ENCODE measurements at regions not wholly inside any gene's neighbourhood (a gene's known extent, or its start where the extent isn't known, plus 50 kb on each side); places are given as distances from the start of the nearest gene placed in this dataset.

- Mint-ChIP-seq H3K9me3 (no peaks in the 10 kb centered on the region), H3K36me3 (ENCODE audit: low read depth) (no peaks in the 10 kb centered on the region), H3K4me3 (no peak overlapping the region), H3K4me1 (no peaks in the 10 kb centered on the region), H3K27me3 (peaks cover 5% of the 10 kb centered on the region), H3K27ac (no peak overlapping the region)
- ATAC-seq (replicated peaks), result no peak
These were observed 53.8 kb upstream of the RANBP3L start for GRCh38 chr5:36355516-36355915.

- Mint-ChIP-seq H3K9me3 (no peaks in the 10 kb centered on the region), H3K4me1 (no peaks in the 10 kb centered on the region), H3K36me3 (ENCODE audit: low read depth) (no peaks in the 10 kb centered on the region), H3K4me3 (no peak overlapping the region), H3K27ac (no peak overlapping the region), H3K27me3 (peaks cover 5% of the 10 kb centered on the region)
- no peak for ATAC-seq (replicated peaks)
These were observed 55.2 kb upstream of the RANBP3L start for GRCh38 chr5:36356915-36357314.

- no peaks in the 10 kb centered on the region for H3K9me3 Mint-ChIP-seq
- ATAC-seq (replicated peaks), result no peak
- H3K27ac Mint-ChIP-seq, result no peak overlapping the region
- H3K4me1 Mint-ChIP-seq, result no peaks in the 10 kb centered on the region
- peaks cover 5% of the 10 kb centered on the region for H3K27me3 Mint-ChIP-seq
- H3K36me3 Mint-ChIP-seq (ENCODE audit: low read depth), result no peaks in the 10 kb centered on the region
- H3K4me3 Mint-ChIP-seq, result no peak overlapping the region
These were observed 55.8 kb upstream of the RANBP3L start for GRCh38 chr5:36357391-36357975.

GRCh38 chr5:36359267-36359666, 57.6 kb upstream of the RANBP3L start:
- Mint-ChIP-seq H3K36me3 (ENCODE audit: low read depth) (no peaks in the 10 kb centered on the region), H3K4me1 (no peaks in the 10 kb centered on the region), H3K27me3 (no peaks in the 10 kb centered on the region), H3K9me3 (no peaks in the 10 kb centered on the region), H3K27ac (no peak overlapping the region), H3K4me3 (no peak overlapping the region)
- ATAC-seq (replicated peaks), result no peak

GRCh38 chr5:36360307-36360706, 58.6 kb upstream of the RANBP3L start:
- H3K27ac Mint-ChIP-seq, result no peak overlapping the region
- H3K4me3 Mint-ChIP-seq, result no peak overlapping the region
- H3K9me3 Mint-ChIP-seq, result no peaks in the 10 kb centered on the region
- peaks cover 5% of the 10 kb centered on the region for H3K4me1 Mint-ChIP-seq
- peaks cover 7% of the 10 kb centered on the region for H3K27me3 Mint-ChIP-seq
- H3K36me3 Mint-ChIP-seq (ENCODE audit: low read depth), result no peaks in the 10 kb centered on the region
- ATAC-seq (replicated peaks), result peak; percentile 42

GRCh38 chr5:36363101-36363500, 61.4 kb upstream of the RANBP3L start:
- H3K27me3 Mint-ChIP-seq, result peaks cover 7% of the 10 kb centered on the region
- H3K9me3 Mint-ChIP-seq, result no peaks in the 10 kb centered on the region
- H3K36me3 Mint-ChIP-seq (ENCODE audit: low read depth), result no peaks in the 10 kb centered on the region
- no peak overlapping the region for H3K27ac Mint-ChIP-seq
- H3K4me3 Mint-ChIP-seq, result no peak overlapping the region
- H3K4me1 Mint-ChIP-seq, result peaks cover 5% of the 10 kb centered on the region
- ATAC-seq (replicated peaks), result no peak

- no peaks in the 10 kb centered on the region for H3K9me3 Mint-ChIP-seq
- ATAC-seq (replicated peaks), result no peak
- peaks cover 11% of the 10 kb centered on the region for H3K27me3 Mint-ChIP-seq
- no peak overlapping the region for H3K4me3 Mint-ChIP-seq
- H3K36me3 Mint-ChIP-seq (ENCODE audit: low read depth), result no peaks in the 10 kb centered on the region
- H3K27ac Mint-ChIP-seq, result no peak overlapping the region
- peaks cover 5% of the 10 kb centered on the region for H3K4me1 Mint-ChIP-seq
These were observed 62.0 kb upstream of the RANBP3L start for GRCh38 chr5:36363744-36364143.

GRCh38 chr5:36364473-36364872, 62.8 kb upstream of the RANBP3L start:
- no peak overlapping the region for H3K4me3 Mint-ChIP-seq
- no peaks in the 10 kb centered on the region for H3K36me3 Mint-ChIP-seq (ENCODE audit: low read depth)
- H3K27ac Mint-ChIP-seq, result no peak overlapping the region
- H3K4me1 Mint-ChIP-seq, result peaks cover 5% of the 10 kb centered on the region
- no peak for ATAC-seq (replicated peaks)
- H3K27me3 Mint-ChIP-seq, result peaks cover 13% of the 10 kb centered on the region
- no peaks in the 10 kb centered on the region for H3K9me3 Mint-ChIP-seq

- peaks cover 5% of the 10 kb centered on the region for H3K4me1 Mint-ChIP-seq
- H3K36me3 Mint-ChIP-seq (ENCODE audit: low read depth), result no peaks in the 10 kb centered on the region
- peaks cover 3% of the 10 kb centered on the region for H3K9me3 Mint-ChIP-seq
- peaks cover 13% of the 10 kb centered on the region for H3K27me3 Mint-ChIP-seq
- no peak overlapping the region for H3K4me3 Mint-ChIP-seq
- ATAC-seq (replicated peaks), result no peak
- no peak overlapping the region for H3K27ac Mint-ChIP-seq
These were observed 64.2 kb upstream of the RANBP3L start for GRCh38 chr5:36365896-36366295.

- ATAC-seq (replicated peaks), result no peak
- H3K9me3 Mint-ChIP-seq, result peaks cover 3% of the 10 kb centered on the region
- H3K4me1 Mint-ChIP-seq, result peaks cover 5% of the 10 kb centered on the region
- no peaks in the 10 kb centered on the region for H3K36me3 Mint-ChIP-seq (ENCODE audit: low read depth)
- H3K4me3 Mint-ChIP-seq, result no peak overlapping the region
- H3K27ac Mint-ChIP-seq, result no peak overlapping the region
- peaks cover 13% of the 10 kb centered on the region for H3K27me3 Mint-ChIP-seq
These were observed 65.2 kb upstream of the RANBP3L start for GRCh38 chr5:36366883-36367282.

- Mint-ChIP-seq H3K9me3 (peaks cover 3% of the 10 kb centered on the region), H3K27ac (no peak overlapping the region), H3K4me3 (no peak overlapping the region), H3K4me1 (peaks cover 5% of the 10 kb centered on the region), H3K27me3 (peaks cover 13% of the 10 kb centered on the region), H3K36me3 (ENCODE audit: low read depth) (no peaks in the 10 kb centered on the region)
- ATAC-seq (replicated peaks), result no peak
These were observed 65.8 kb upstream of the RANBP3L start for GRCh38 chr5:36367524-36367923.

GRCh38 chr5:36369219-36369690, 67.6 kb upstream of the RANBP3L start:
- Mint-ChIP-seq H3K4me3 (no peak overlapping the region), H3K36me3 (ENCODE audit: low read depth) (no peaks in the 10 kb centered on the region), H3K27ac (no peak overlapping the region), H3K9me3 (peaks cover 3% of the 10 kb centered on the region), H3K4me1 (peaks cover 5% of the 10 kb centered on the region), H3K27me3 (peaks cover 17% of the 10 kb centered on the region)
- no peak for ATAC-seq (replicated peaks)

- Mint-ChIP-seq H3K27me3 (peaks cover 10% of the 10 kb centered on the region), H3K4me3 (no peak overlapping the region), H3K36me3 (ENCODE audit: low read depth) (no peaks in the 10 kb centered on the region), H3K27ac (no peak overlapping the region), H3K4me1 (peaks cover under 1% of the 10 kb centered on the region), H3K9me3 (peaks cover 3% of the 10 kb centered on the region)
- ATAC-seq (replicated peaks), result no peak
These were observed 68.4 kb upstream of the RANBP3L start for GRCh38 chr5:36370073-36370472.

- H3K27ac Mint-ChIP-seq, result no peak overlapping the region
These were observed 69.7 kb upstream of the RANBP3L start for GRCh38 chr5:36371366-36371765.

GRCh38 chr5:36373527-36374086, 71.9 kb upstream of the RANBP3L start:
- Mint-ChIP-seq H3K4me3 (no peak overlapping the region), H3K9me3 (peaks cover 6% of the 10 kb centered on the region), H3K27me3 (peaks cover 10% of the 10 kb centered on the region), H3K4me1 (no peaks in the 10 kb centered on the region), H3K36me3 (ENCODE audit: low read depth) (no peaks in the 10 kb centered on the region), H3K27ac (no peak overlapping the region)
- no peak for ATAC-seq (replicated peaks)

More at GRCh38 chr5:36371366-36371765, 69.7 kb upstream of the RANBP3L start:
- no peak overlapping the region for H3K4me3 Mint-ChIP-seq
- peaks cover 6% of the 10 kb centered on the region for H3K9me3 Mint-ChIP-seq
- no peaks in the 10 kb centered on the region for H3K36me3 Mint-ChIP-seq (ENCODE audit: low read depth)
- H3K27me3 Mint-ChIP-seq, result peaks cover 9% of the 10 kb centered on the region
- no peaks in the 10 kb centered on the region for H3K4me1 Mint-ChIP-seq
- no peak for ATAC-seq (replicated peaks)
